ENCODE measurements at regions not wholly inside any gene's neighbourhood (a gene's known extent, or its start where the extent isn't known, plus 50 kb on each side); places are given as distances from the start of the nearest gene placed in this dataset.

- CTCF ChIA-PET (ENCODE audit: low intra/inter-chr PET ratio): no interaction called here
- ATAC-seq (no peak), DNase-seq (ENCODE audit: extremely low read depth in 1 of 4, low spot score in 3 of 4) (no peak), FAIRE-seq (no peak)
- H3K9me1 ChIP-seq (ENCODE audit: control insufficient read depth, insufficient read depth, low read length): no peaks in the 10 kb centered on the region
- no TSS peak for BruUV-seq (replicated peaks)
- no peaks in the 10 kb centered on the region for H3K79me2 ChIP-seq (ENCODE audit: control insufficient read depth, insufficient read depth, low read length)
- no peak for TF ChIP-seq BCOR (IDR thresholded peaks at IDR 0.05)
- TF ChIP-seq GTF2F1 (IDR thresholded peaks at IDR 0.05; ENCODE audit: low read depth, low read length): no peak
- TF ChIP-seq ZBTB40 (IDR thresholded peaks at IDR 0.05): no peak
- no peak for TF ChIP-seq ZBTB40 (CRISPR knock-in tag; IDR thresholded peaks at IDR 0.05)
- no peak for TF ChIP-seq SMARCC2 (IDR thresholded peaks at IDR 0.05; ENCODE audit: low read depth)
- no peak for TF ChIP-seq MBD1 (CRISPR knock-in tag; IDR thresholded peaks at IDR 0.05)
- no peak for TF ChIP-seq ZNF584 (CRISPR knock-in tag; IDR thresholded peaks at IDR 0.05; ENCODE audit: low read depth)
- no peak for TF ChIP-seq ESRRB (CRISPR knock-in tag; IDR thresholded peaks at IDR 0.05; ENCODE audit: borderline replicate concordance)
- TF ChIP-seq HLTF (IDR thresholded peaks at IDR 0.05): no peak
- no peak for TF ChIP-seq ZNF586 (CRISPR knock-in tag; conservative IDR thresholded peaks at IDR 0.05)
- TF ChIP-seq TFAP4 (CRISPR knock-in tag; IDR thresholded peaks at IDR 0.05; ENCODE audit: borderline replicate concordance): no peak
- WGBS (ENCODE audit: insufficient coverage, low coverage, missing lambda C conversion rate): 0% methylated on average over 5 of the region's 5 CpGs
- H4K20me1 ChIP-seq (replicated peaks; ENCODE audit: control insufficient read depth, insufficient read depth, low read length): no peaks in the 10 kb centered on the region
- in situ Hi-C loops (cut with MboI): no loop called here
- H3K4me3 ChIP-seq: no peak overlapping the region
- no peak overlapping the region for H2AFZ ChIP-seq (ENCODE audit: low read depth, low read length)
- H3K27ac ChIP-seq (ENCODE audit: extremely low read depth, low read depth, low read length): no peak overlapping the region
- H3K36me3 ChIP-seq (ENCODE audit: control insufficient read depth, insufficient read depth, low read length): no peaks in the 10 kb centered on the region
- intact Hi-C loops (cut with micrococcal nuclease): no loop called here
- no peak overlapping the region for H3K4me2 ChIP-seq (ENCODE audit: insufficient read depth, low read length)
- no peaks in the 10 kb centered on the region for H3K4me1 ChIP-seq (replicated peaks in 1 of 2; ENCODE audit: control insufficient read depth in 2 of 2, insufficient read depth in 2 of 2, low read length in 2 of 2)
- H3K9me3 ChIP-seq (replicated peaks; ENCODE audit: control insufficient read depth, insufficient read depth, low read depth, low read length): no peaks in the 10 kb centered on the region
- POLR2A ChIA-PET: no interaction called here
- H3K27me3 ChIP-seq (ENCODE audit: control insufficient read depth in 2 of 2, insufficient read depth in 2 of 2, low read length in 2 of 2): no peaks in the 10 kb centered on the region
- H3K9ac ChIP-seq (ENCODE audit: insufficient read depth in 1 of 2, low read depth in 2 of 2, low read length in 2 of 2): no peak overlapping the region
Measured at GRCh38 chr12:17276196-17276595, 670.2 kb upstream of the LMO3 start.

All from K562 (cell line).